HG02610 (cell line): ENCODE measurements at regions not wholly inside any gene's neighbourhood (a gene's known extent, or its start where the extent isn't known, plus 50 kb on each side); places are given as distances from the start of the nearest gene placed in this dataset.
A peak's percentile ranks its signal among the peaks of the same experiment; 100 is the strongest.
"Not testable (repeated sequence)": the region's sequence is repeated elsewhere in the genome, so short reads cannot be mapped to it uniquely, and the experiment has no call there.

Experiments used
- ATAC-seq: cut with Tn5 transposase; IDR thresholded peaks from one replicate; pipeline ENCODE4 v1.9.1; 2021; ENCODE audit warnings: mild to moderate bottlenecking, moderate library complexity; ENCODE audit not compliant: unreplicated experiment

- no peak for ATAC-seq
Measured at GRCh38 chr19:41495589-41495988, 52.6 kb downstream of the ERICH4 start.

- ATAC-seq = no peak
Measured at GRCh38 chr19:41499899-41500298, 56.9 kb downstream of the ERICH4 start.

- no peak for ATAC-seq
Measured at GRCh38 chr19:41500443-41500842, 57.5 kb downstream of the ERICH4 start.

- ATAC-seq = no peak
Measured at GRCh38 chr19:41501854-41502253, 58.9 kb downstream of the ERICH4 start.

- no peak for ATAC-seq
Measured at GRCh38 chr19:41505105-41505504, 62.1 kb downstream of the ERICH4 start.

- ATAC-seq = no peak
Measured at GRCh38 chr19:41510484-41510883, 65.5 kb upstream of the CEACAM21 start.

- no peak for ATAC-seq
Measured at GRCh38 chr19:41511628-41512027, 64.3 kb upstream of the CEACAM21 start.

GRCh38 chr19:41515015-41515652, 60.8 kb upstream of the CEACAM21 start:
- no peak for ATAC-seq

- not testable (repeated sequence) for ATAC-seq
Measured at GRCh38 chr19:41516292-41517171, 59.4 kb upstream of the CEACAM21 start.

- no peak for ATAC-seq
Measured at GRCh38 chr19:41518141-41518540, 57.8 kb upstream of the CEACAM21 start.

GRCh38 chr19:41521138-41521930, 54.6 kb upstream of the CEACAM21 start:
- peak; percentile 49 for ATAC-seq

- peak; percentile 30 for ATAC-seq
Measured at GRCh38 chr19:41521931-41522555, 53.9 kb upstream of the CEACAM21 start.

- no peak for ATAC-seq
Measured at GRCh38 chr19:41525989-41526388, 50.0 kb upstream of the CEACAM21 start.
